Liver (tissue), 8 donors: ENCODE measurements at regions not wholly inside any gene's neighbourhood (a gene's known extent, or its start where the extent isn't known, plus 50 kb on each side); places are given as distances from the start of the nearest gene placed in this dataset.
A peak's percentile ranks its signal among the peaks of the same experiment; 100 is the strongest.

Experiments
- DNase-seq: peaks from one replicate; pipeline ENCODE4 v3.0.0-alpha.2; 2017; ENCODE audit warnings: low spot score
- H3K27ac ChIP-seq, 2 donors: one replicate each; pipeline ENCODE4 v1.7.0; 2013; ENCODE audit warnings: inconsistent platforms in 2 of 2, low read length in 2 of 2, control low read depth in 1 of 2, low read depth in 1 of 2, mild to moderate bottlenecking in 1 of 2
- H3K27me3 ChIP-seq, 4 donors: one replicate each; pipeline versions ENCODE4 v1.6.1 to v1.7.0; 2013; ENCODE audit warnings: low read length in 3 of 4, inconsistent platforms in 1 of 4, mild to moderate bottlenecking in 1 of 4, moderate library complexity in 1 of 4; ENCODE audit not compliant: control insufficient read depth in 4 of 4, insufficient read depth in 4 of 4
- H3K36me3 ChIP-seq, 4 donors: one replicate each; pipeline versions ENCODE4 v1.6.1 to v1.7.0; 2013; ENCODE audit warnings: low read length in 3 of 4, mild to moderate bottlenecking in 3 of 4, low read depth in 1 of 4, moderate library complexity in 1 of 4; ENCODE audit not compliant: control insufficient read depth in 4 of 4, insufficient read depth in 3 of 4
- H3K4me1 ChIP-seq, 4 donors: one replicate each; pipeline versions ENCODE4 v1.6.1 to v1.7.0; 2013; ENCODE audit warnings: low read length in 3 of 4, mild to moderate bottlenecking in 3 of 4, moderate library complexity in 1 of 4; ENCODE audit not compliant: control insufficient read depth in 4 of 4, insufficient read depth in 4 of 4
- H3K4me3 ChIP-seq, 3 donors: one replicate each; pipeline versions ENCODE4 v1.6.1 to v1.7.0; 2013; ENCODE audit warnings: low read length in 3 of 3, control low read depth in 1 of 3, low read depth in 1 of 3, mild to moderate bottlenecking in 1 of 3
- H3K9ac ChIP-seq, 2 donors: one replicate each; pipeline ENCODE4 v1.7.0; 2013; ENCODE audit warnings: low read length in 2 of 2, mild to moderate bottlenecking in 2 of 2, moderate library complexity in 2 of 2, control low read depth in 1 of 2, low read depth in 1 of 2
- H3K9me3 ChIP-seq, 4 donors: one replicate each; pipeline versions ENCODE4 v1.6.1 to v1.7.0; 2013; ENCODE audit warnings: low read length in 3 of 4; ENCODE audit not compliant: control insufficient read depth in 4 of 4
- EGR1 ChIP-seq, 2 donors: IDR thresholded peaks; 2 replicates each; pipeline ENCODE4 v1.6.1; 2016 to 2018; ENCODE audit warnings: antibody characterized with exemption in 2 of 2, low read depth in 2 of 2
- FOXA1 ChIP-seq: IDR thresholded peaks from 2 replicates; pipeline ENCODE4 v1.6.1; 2016; ENCODE audit warnings: antibody characterized with exemption
- FOXA2 ChIP-seq: IDR thresholded peaks from 2 replicates; pipeline ENCODE4 v1.6.1; 2016; ENCODE audit warnings: antibody characterized with exemption
- NR2F2 ChIP-seq: IDR thresholded peaks from 2 replicates; pipeline ENCODE4 v1.6.1; 2016; ENCODE audit warnings: antibody characterized with exemption
- RAD21 ChIP-seq, 2 donors: IDR thresholded peaks; 2 replicates each; pipeline ENCODE4 v1.6.1; 2016; ENCODE audit warnings: antibody characterized with exemption in 2 of 2, mild to moderate bottlenecking in 2 of 2
- RXRA ChIP-seq, 2 donors: IDR thresholded peaks; 2 replicates each; pipeline ENCODE4 v1.6.1; 2017 to 2018; ENCODE audit warnings: antibody characterized with exemption in 2 of 2, mild to moderate bottlenecking in 1 of 2
- SP1 ChIP-seq: IDR thresholded peaks from 2 replicates; pipeline ENCODE4 v1.6.1; 2018; ENCODE audit warnings: antibody characterized with exemption, mild to moderate bottlenecking
- TAF1 ChIP-seq: conservative IDR thresholded peaks from 2 replicates; pipeline ENCODE4 v1.6.1; 2016; ENCODE audit warnings: antibody characterized with exemption, mild to moderate bottlenecking
- YY1 ChIP-seq: IDR thresholded peaks from 2 replicates; pipeline ENCODE4 v1.6.1; 2016; ENCODE audit warnings: antibody characterized with exemption, mild to moderate bottlenecking
- WGBS: extraction: QIAGEN DNeasy Blood & Tissue Kit; methylation state at CpG from one replicate; pipeline ENCODE4 v1.1.7; 2013; 5-methylcytosine and 5-hydroxymethylcytosine counted together
- TF ChIP-seq, protein P1 (sequence below): fragments of 150-350 bp; IDR thresholded peaks from 2 replicates; pipeline ENCODE4 v1.5.1; 2017; ENCODE audit warnings: improper control_type of control experiment, low read depth, low read length; ENCODE audit not compliant: missing input control
- TF ChIP-seq, protein P2 (sequence below): IDR thresholded peaks from 2 replicates; pipeline ENCODE4 v1.6.1; 2016; ENCODE audit warnings: antibody characterized with exemption
- TF ChIP-seq, protein P3 (sequence below): IDR thresholded peaks from 2 replicates; pipeline ENCODE4 v1.6.1; 2016; ENCODE audit warnings: antibody characterized with exemption
- TF ChIP-seq, protein P4 (sequence below): IDR thresholded peaks from 2 replicates; pipeline ENCODE4 v1.6.1; 2016; ENCODE audit warnings: antibody characterized with exemption
- donor health status: healthy.
- donor health status: healthy.
- donor health status: healthy.
- donor health status: healthy.
- donor health status: healthy.

DNA sequence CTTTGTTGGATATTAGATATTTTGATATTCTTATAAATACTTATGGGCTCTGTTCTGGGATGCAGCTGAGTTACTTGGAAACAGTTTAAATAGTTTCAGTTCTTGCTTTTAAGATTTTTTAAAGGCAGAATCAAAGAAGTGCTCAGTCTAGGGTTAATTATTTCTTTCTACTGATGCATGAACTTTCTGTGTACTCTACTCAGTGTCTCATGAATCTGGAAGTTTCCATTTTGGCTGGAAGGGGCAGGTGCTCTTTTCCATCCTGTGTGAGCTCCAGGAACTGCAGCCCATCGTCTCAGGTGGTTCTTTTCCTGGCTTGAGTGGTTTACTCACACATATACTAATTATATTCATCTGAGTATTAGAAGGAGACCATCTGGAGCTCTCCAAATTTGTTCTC, 61.1 kb upstream of the CPHXL start:
- Histone ChIP-seq H3K4me3 (no peak overlapping the region), H3K9ac (no peak overlapping the region), H3K9me3 (no peaks in the 10 kb centered on the region), H3K36me3 (no peaks in the 10 kb centered on the region), H3K27me3 (no peaks in the 10 kb centered on the region), H3K4me1 (no peaks in the 10 kb centered on the region), H3K27ac (no peak overlapping the region)
- WGBS = 73% methylated on average over 1 of the region's 1 CpG
- no peak for DNase-seq
- TF ChIP-seq, protein P1, sequence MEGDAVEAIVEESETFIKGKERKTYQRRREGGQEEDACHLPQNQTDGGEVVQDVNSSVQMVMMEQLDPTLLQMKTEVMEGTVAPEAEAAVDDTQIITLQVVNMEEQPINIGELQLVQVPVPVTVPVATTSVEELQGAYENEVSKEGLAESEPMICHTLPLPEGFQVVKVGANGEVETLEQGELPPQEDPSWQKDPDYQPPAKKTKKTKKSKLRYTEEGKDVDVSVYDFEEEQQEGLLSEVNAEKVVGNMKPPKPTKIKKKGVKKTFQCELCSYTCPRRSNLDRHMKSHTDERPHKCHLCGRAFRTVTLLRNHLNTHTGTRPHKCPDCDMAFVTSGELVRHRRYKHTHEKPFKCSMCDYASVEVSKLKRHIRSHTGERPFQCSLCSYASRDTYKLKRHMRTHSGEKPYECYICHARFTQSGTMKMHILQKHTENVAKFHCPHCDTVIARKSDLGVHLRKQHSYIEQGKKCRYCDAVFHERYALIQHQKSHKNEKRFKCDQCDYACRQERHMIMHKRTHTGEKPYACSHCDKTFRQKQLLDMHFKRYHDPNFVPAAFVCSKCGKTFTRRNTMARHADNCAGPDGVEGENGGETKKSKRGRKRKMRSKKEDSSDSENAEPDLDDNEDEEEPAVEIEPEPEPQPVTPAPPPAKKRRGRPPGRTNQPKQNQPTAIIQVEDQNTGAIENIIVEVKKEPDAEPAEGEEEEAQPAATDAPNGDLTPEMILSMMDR = no peak
- TF ChIP-seq NR2F2 (no peak), RXRA (IDR thresholded peaks at IDR 0.05) (no peak), EGR1 (IDR thresholded peaks at IDR 0.05; ENCODE audit: low read depth in 2 of 2) (no peak), FOXA2 (no peak), TAF1 (no peak), YY1 (no peak), SP1 (no peak), RAD21 (IDR thresholded peaks at IDR 0.05) (no peak), FOXA1 (no peak)
- TF ChIP-seq, protein P2, sequence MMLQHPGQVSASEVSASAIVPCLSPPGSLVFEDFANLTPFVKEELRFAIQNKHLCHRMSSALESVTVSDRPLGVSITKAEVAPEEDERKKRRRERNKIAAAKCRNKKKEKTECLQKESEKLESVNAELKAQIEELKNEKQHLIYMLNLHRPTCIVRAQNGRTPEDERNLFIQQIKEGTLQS = no peak
- TF ChIP-seq, protein P3, sequence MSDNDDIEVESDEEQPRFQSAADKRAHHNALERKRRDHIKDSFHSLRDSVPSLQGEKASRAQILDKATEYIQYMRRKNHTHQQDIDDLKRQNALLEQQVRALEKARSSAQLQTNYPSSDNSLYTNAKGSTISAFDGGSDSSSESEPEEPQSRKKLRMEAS = no peak
- TF ChIP-seq, protein P4, sequence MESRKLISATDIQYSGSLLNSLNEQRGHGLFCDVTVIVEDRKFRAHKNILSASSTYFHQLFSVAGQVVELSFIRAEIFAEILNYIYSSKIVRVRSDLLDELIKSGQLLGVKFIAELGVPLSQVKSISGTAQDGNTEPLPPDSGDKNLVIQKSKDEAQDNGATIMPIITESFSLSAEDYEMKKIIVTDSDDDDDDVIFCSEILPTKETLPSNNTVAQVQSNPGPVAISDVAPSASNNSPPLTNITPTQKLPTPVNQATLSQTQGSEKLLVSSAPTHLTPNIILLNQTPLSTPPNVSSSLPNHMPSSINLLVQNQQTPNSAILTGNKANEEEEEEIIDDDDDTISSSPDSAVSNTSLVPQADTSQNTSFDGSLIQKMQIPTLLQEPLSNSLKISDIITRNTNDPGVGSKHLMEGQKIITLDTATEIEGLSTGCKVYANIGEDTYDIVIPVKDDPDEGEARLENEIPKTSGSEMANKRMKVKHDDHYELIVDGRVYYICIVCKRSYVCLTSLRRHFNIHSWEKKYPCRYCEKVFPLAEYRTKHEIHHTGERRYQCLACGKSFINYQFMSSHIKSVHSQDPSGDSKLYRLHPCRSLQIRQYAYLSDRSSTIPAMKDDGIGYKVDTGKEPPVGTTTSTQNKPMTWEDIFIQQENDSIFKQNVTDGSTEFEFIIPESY = no peak

DNA sequence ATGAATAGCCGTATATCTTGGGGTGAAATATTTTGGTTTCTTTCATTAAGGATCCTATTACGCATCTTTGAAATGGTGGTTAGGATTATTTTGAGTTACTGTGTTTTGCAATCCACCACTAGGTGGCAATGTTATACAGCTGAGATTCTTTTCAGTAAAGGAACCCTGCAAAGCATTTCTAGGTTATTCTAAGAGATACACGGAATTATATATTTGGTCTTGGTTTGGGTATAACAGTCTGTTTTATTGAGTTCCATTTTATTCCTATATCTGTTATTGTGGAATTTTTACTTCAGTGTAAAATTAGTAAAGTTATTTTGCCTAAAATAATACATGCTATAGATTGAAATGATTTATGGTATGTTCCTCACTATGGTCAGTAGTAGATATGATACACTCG, 62.9 kb upstream of the CPHXL start:
- Histone ChIP-seq H3K9ac (no peak overlapping the region), H3K27me3 (no peaks in the 10 kb centered on the region), H3K4me3 (no peak overlapping the region), H3K4me1 (no peaks in the 10 kb centered on the region), H3K9me3 (no peaks in the 10 kb centered on the region), H3K36me3 (no peaks in the 10 kb centered on the region), H3K27ac (no peak overlapping the region)
- WGBS = 7% methylated on average over 4 of the region's 4 CpGs
- TF ChIP-seq, protein P1 = peak; percentile 75
- TF ChIP-seq TAF1 = no peak
- peak; percentile 93 for TF ChIP-seq RAD21 (IDR thresholded peaks at IDR 0.05)
- no peak for DNase-seq
